Vagina (tissue), 2 donors: ENCODE measurements at regions not wholly inside any gene's neighbourhood (a gene's known extent, or its start where the extent isn't known, plus 50 kb on each side); places are given as distances from the start of the nearest gene placed in this dataset.
"Not testable (repeated sequence)": the region's sequence is repeated elsewhere in the genome, so short reads cannot be mapped to it uniquely, and the experiment has no call there.

Experiments
- DNase-seq, 2 donors: peaks; one replicate each; pipeline ENCODE4 v3.0.0-alpha.2; 2017; ENCODE audit errors: extremely low spot score in 2 of 2
- H3K27ac ChIP-seq: fragments of 200-600 bp; sonication (generic); one replicate; pipeline ENCODE4 v1.5.1; 2019
- H3K27me3 ChIP-seq: fragments of 200-600 bp; sonication (generic); one replicate; pipeline ENCODE4 v1.5.1; 2019
- H3K36me3 ChIP-seq, 2 donors: fragments of 200-600 bp; sonication (generic); one replicate each; pipeline ENCODE4 v1.5.1; 2017 to 2019
- H3K4me1 ChIP-seq: fragments of 200-600 bp; sonication (generic); one replicate; pipeline ENCODE4 v1.5.1; 2019
- H3K4me3 ChIP-seq, 2 donors: fragments of 200-600 bp; sonication (generic); 1 replicate in 1 of 2; 2 replicates in 1 of 2; pipeline ENCODE4 v1.5.1; 2016 to 2019
- H3K9me3 ChIP-seq: fragments of 200-600 bp; sonication (generic); one replicate; pipeline ENCODE4 v1.5.1; 2019
- CTCF ChIP-seq, 3 experiments: fragments of 450-650 bp in 2 of 3; fragments of 200-600 bp in 1 of 3; sonication (generic) in 1 of 3; IDR thresholded peaks; one replicate each; pipeline ENCODE4 v1.5.1; 2017 to 2019; ENCODE audit warnings: antibody characterized with exemption in 3 of 3, mild to moderate bottlenecking in 2 of 3, moderate library complexity in 2 of 3
- POLR2A ChIP-seq, 2 donors: fragments of 450-650 bp; IDR thresholded peaks; one replicate each; pipeline ENCODE4 v1.6.1; 2017; ENCODE audit warnings: antibody characterized with exemption in 2 of 2, mild to moderate bottlenecking in 2 of 2, moderate library complexity in 2 of 2
- POLR2AphosphoS5 ChIP-seq, 2 donors: sonication (generic); formaldehyde crosslinking; IDR thresholded peaks; one replicate each; pipeline ENCODE4 v1.9.0; 2017; ENCODE audit warnings: antibody characterized with exemption in 2 of 2, mild to moderate bottlenecking in 2 of 2, low read depth in 1 of 2; ENCODE audit not compliant: insufficient read depth in 1 of 2
- intact Hi-C: fragments of 100-400 bp; cut with DNase I; formaldehyde crosslinking; loops from one replicate; pipeline ENCODE4 v1.15.1; 2023

- Histone ChIP-seq H3K4me1 (no peaks in the 10 kb centered on the region), H3K36me3 (no peaks in the 10 kb centered on the region), H3K9me3 (no peaks in the 10 kb centered on the region), H3K4me3 (no peak overlapping the region), H3K27me3 (no peaks in the 10 kb centered on the region), H3K27ac (no peak overlapping the region)
- intact Hi-C loops = no loop called here
- TF ChIP-seq CTCF (IDR thresholded peaks at IDR 0.05) (no peak), POLR2AphosphoS5 (IDR thresholded peaks at IDR 0.05; ENCODE audit: insufficient read depth in 1 of 2, low read depth in 1 of 2) (no peak), POLR2A (IDR thresholded peaks at IDR 0.05) (no peak)
- DNase-seq = no peak
Observed at GRCh38 chr12:11986165-11986564, 84.6 kb upstream of the BCL2L14 start.

GRCh38 chr12:11987901-11988300, 82.8 kb upstream of the BCL2L14 start:
- no peaks in the 10 kb centered on the region for H3K27me3 ChIP-seq
- no peaks in the 10 kb centered on the region for H3K9me3 ChIP-seq
- TF ChIP-seq POLR2A (IDR thresholded peaks at IDR 0.05) (no peak), POLR2AphosphoS5 (IDR thresholded peaks at IDR 0.05; ENCODE audit: insufficient read depth in 1 of 2, low read depth in 1 of 2) (no peak), CTCF (IDR thresholded peaks at IDR 0.05) (no peak)
- intact Hi-C loops = no loop called here
- H3K4me3 ChIP-seq = no peak overlapping the region
- H3K27ac ChIP-seq = no peak overlapping the region
- no peaks in the 10 kb centered on the region for H3K4me1 ChIP-seq
- DNase-seq = no peak
- no peaks in the 10 kb centered on the region for H3K36me3 ChIP-seq

GRCh38 chr12:11991604-11992003, 79.1 kb upstream of the BCL2L14 start:
- H3K36me3 ChIP-seq = no peaks in the 10 kb centered on the region
- no peak for DNase-seq
- no peaks in the 10 kb centered on the region for H3K27me3 ChIP-seq
- no peak overlapping the region for H3K4me3 ChIP-seq
- no peaks in the 10 kb centered on the region for H3K4me1 ChIP-seq
- H3K27ac ChIP-seq = no peak overlapping the region
- intact Hi-C loops = no loop called here
- H3K9me3 ChIP-seq = no peaks in the 10 kb centered on the region
- TF ChIP-seq POLR2A (IDR thresholded peaks at IDR 0.05) (no peak), POLR2AphosphoS5 (IDR thresholded peaks at IDR 0.05; ENCODE audit: insufficient read depth in 1 of 2, low read depth in 1 of 2) (no peak), CTCF (IDR thresholded peaks at IDR 0.05) (no peak)

GRCh38 chr12:11992515-11992914, 78.2 kb upstream of the BCL2L14 start:
- Histone ChIP-seq H3K9me3 (no peaks in the 10 kb centered on the region), H3K4me3 (no peak overlapping the region), H3K4me1 (no peaks in the 10 kb centered on the region), H3K27me3 (no peaks in the 10 kb centered on the region), H3K36me3 (no peaks in the 10 kb centered on the region), H3K27ac (no peak overlapping the region)
- intact Hi-C loops = no loop called here
- DNase-seq = no peak
- no peak for TF ChIP-seq POLR2AphosphoS5 (IDR thresholded peaks at IDR 0.05; ENCODE audit: insufficient read depth in 1 of 2, low read depth in 1 of 2)
- TF ChIP-seq POLR2A (IDR thresholded peaks at IDR 0.05) = no peak
- TF ChIP-seq CTCF (IDR thresholded peaks at IDR 0.05) = no peak

- intact Hi-C loops, DNase-seq, H3K4me1 ChIP-seq, H3K27me3 ChIP-seq, H3K9me3 ChIP-seq, H3K36me3 ChIP-seq, H3K27ac ChIP-seq, H3K4me3 ChIP-seq: not testable (repeated sequence)
Observed at GRCh38 chr12:11998307-11998943, 72.3 kb upstream of the BCL2L14 start.
